ENCODE measurements at regions not wholly inside any gene's neighbourhood (a gene's known extent, or its start where the extent isn't known, plus 50 kb on each side); places are given as distances from the start of the nearest gene placed in this dataset.

GRCh38 chr6:74113901-74114300 is 417.9 kb downstream of the CD109 start:
- H3K9me2 ChIP-seq (ENCODE audit: low read depth, low read length) = no peaks in the 10 kb centered on the region
- H4K20me1 ChIP-seq (ENCODE audit: insufficient read depth, low read length) = no peaks in the 10 kb centered on the region
- H3F3A ChIP-seq (ENCODE audit: insufficient read depth, low read length) = no peaks in the 10 kb centered on the region
- no peaks in the 10 kb centered on the region for H3K27me3 ChIP-seq (ENCODE audit: insufficient read depth, low read length)
- TF ChIP-seq CTCF (IDR thresholded peaks at IDR 0.05; ENCODE audit: low read length) = no peak
- TF ChIP-seq EZH2 (IDR thresholded peaks at IDR 0.05; ENCODE audit: borderline replicate concordance, low read length) = no peak
- no peak overlapping the region for H2AFZ ChIP-seq (ENCODE audit: low read length)
- H3K4me2 ChIP-seq (ENCODE audit: low read length) = no peak overlapping the region
- no peaks in the 10 kb centered on the region for H3K36me3 ChIP-seq (ENCODE audit: insufficient read depth, low read length)
- no peaks in the 10 kb centered on the region for H3K9me3 ChIP-seq (ENCODE audit: low read length)
- H3K79me2 ChIP-seq (ENCODE audit: insufficient read depth, low read length) = no peaks in the 10 kb centered on the region
- no peak overlapping the region for H3K9ac ChIP-seq (ENCODE audit: low read length)
- no peak overlapping the region for H3K27ac ChIP-seq (ENCODE audit: low read depth, low read length, poor library complexity, severe bottlenecking)
- no peak overlapping the region for H3K4me3 ChIP-seq (ENCODE audit: low read depth, low read length, poor library complexity, severe bottlenecking)
- no peaks in the 10 kb centered on the region for H3K4me1 ChIP-seq (ENCODE audit: insufficient read depth, low read length, severe bottlenecking)

GRCh38 chr6:74103417-74103816 is 407.4 kb downstream of the CD109 start:
- Histone ChIP-seq H3K9ac (ENCODE audit: low read length) (no peak overlapping the region), H2AFZ (ENCODE audit: low read length) (no peak overlapping the region), H3K4me3 (ENCODE audit: low read depth, low read length, poor library complexity, severe bottlenecking) (no peak overlapping the region), H3K9me3 (ENCODE audit: low read length) (no peaks in the 10 kb centered on the region), H3K4me2 (ENCODE audit: low read length) (no peak overlapping the region), H3K36me3 (ENCODE audit: insufficient read depth, low read length) (no peaks in the 10 kb centered on the region), H3K27me3 (ENCODE audit: insufficient read depth, low read length) (no peaks in the 10 kb centered on the region), H4K20me1 (ENCODE audit: insufficient read depth, low read length) (no peaks in the 10 kb centered on the region), H3K79me2 (ENCODE audit: insufficient read depth, low read length) (no peaks in the 10 kb centered on the region), H3K4me1 (ENCODE audit: insufficient read depth, low read length, severe bottlenecking) (no peaks in the 10 kb centered on the region), H3F3A (ENCODE audit: insufficient read depth, low read length) (no peaks in the 10 kb centered on the region), H3K27ac (ENCODE audit: low read depth, low read length, poor library complexity, severe bottlenecking) (no peak overlapping the region), H3K9me2 (ENCODE audit: low read depth, low read length) (no peaks in the 10 kb centered on the region)
- TF ChIP-seq CTCF (IDR thresholded peaks at IDR 0.05; ENCODE audit: low read length) = no peak
- TF ChIP-seq EZH2 (IDR thresholded peaks at IDR 0.05; ENCODE audit: borderline replicate concordance, low read length) = no peak

- H4K20me1 ChIP-seq (ENCODE audit: insufficient read depth, low read length) = no peaks in the 10 kb centered on the region
- no peaks in the 10 kb centered on the region for H3K9me2 ChIP-seq (ENCODE audit: low read depth, low read length)
- H3K79me2 ChIP-seq (ENCODE audit: insufficient read depth, low read length) = no peaks in the 10 kb centered on the region
- no peak overlapping the region for H2AFZ ChIP-seq (ENCODE audit: low read length)
- no peak for TF ChIP-seq CTCF (IDR thresholded peaks at IDR 0.05; ENCODE audit: low read length)
- no peak for TF ChIP-seq EZH2 (IDR thresholded peaks at IDR 0.05; ENCODE audit: borderline replicate concordance, low read length)
- H3K4me3 ChIP-seq (ENCODE audit: low read depth, low read length, poor library complexity, severe bottlenecking) = no peak overlapping the region
- no peaks in the 10 kb centered on the region for H3K4me1 ChIP-seq (ENCODE audit: insufficient read depth, low read length, severe bottlenecking)
- no peak overlapping the region for H3K4me2 ChIP-seq (ENCODE audit: low read length)
- H3K9ac ChIP-seq (ENCODE audit: low read length) = no peak overlapping the region
- H3F3A ChIP-seq (ENCODE audit: insufficient read depth, low read length) = no peaks in the 10 kb centered on the region
- H3K27me3 ChIP-seq (ENCODE audit: insufficient read depth, low read length) = no peaks in the 10 kb centered on the region
- no peak overlapping the region for H3K27ac ChIP-seq (ENCODE audit: low read depth, low read length, poor library complexity, severe bottlenecking)
- no peaks in the 10 kb centered on the region for H3K36me3 ChIP-seq (ENCODE audit: insufficient read depth, low read length)
- no peaks in the 10 kb centered on the region for H3K9me3 ChIP-seq (ENCODE audit: low read length)
Observed at GRCh38 chr6:74100719-74101287, 404.8 kb downstream of the CD109 start.
